Endothelial cell of umbilical vein (primary cell): ENCODE measurements at regions not wholly inside any gene's neighbourhood (a gene's known extent, or its start where the extent isn't known, plus 50 kb on each side); places are given as distances from the start of the nearest gene placed in this dataset.

ENCODE experiments used
- BruUV-seq: library from RNA; stranded (reverse); fragments of 400-500 nt; replicated peaks from 2 replicates; lab custom pipeline; 2021; lab: Mats Ljungman, UMichigan
- CTCF ChIA-PET: fragments of 300-600, 350-600 bp; sonication (Branson Sonifier 250); formaldehyde crosslinking; loops from one replicate; lab custom pipeline; 2021; ENCODE audit warnings: antibody characterized with exemption, inconsistent platforms; lab: Charles Lee
- POLR2A ChIA-PET: fragments of 300-600, 350-600 bp; sonication (Branson Sonifier 250); formaldehyde crosslinking; loops from one replicate; lab custom pipeline; 2021; ENCODE audit warnings: antibody characterized with exemption, inconsistent platforms; lab: Charles Lee
- DNase-seq: peaks from one replicate; pipeline ENCODE4 v3.0.0-alpha.2; 2011; ENCODE audit warnings: low read depth, low spot score
- FAIRE-seq: peaks from 2 replicates; lab custom pipeline; 2011; peaks lifted over from hg19 to GRCh38; lab: Jason Lieb, UNC
- H2AFZ ChIP-seq: 2 replicates; pipeline ENCODE4 v1.6.0; 2012; ENCODE audit warnings: low read depth, low read length, control low read depth, inconsistent platforms
- H3K27ac ChIP-seq: 2 replicates; pipeline ENCODE4 v1.5.1; 2011; ENCODE audit warnings: low read depth, mild to moderate bottlenecking, control low read depth, low read length, moderate library complexity; ENCODE audit not compliant: insufficient read depth
- H3K27me3 ChIP-seq, 2 experiments: 2 replicates each; pipeline versions ENCODE4 v1.6.0 to v1.6.1; 2011; ENCODE audit warnings: low read length in 2 of 2, mixed read lengths in 1 of 2; ENCODE audit not compliant: control insufficient read depth in 2 of 2, insufficient read depth in 2 of 2
- H3K36me3 ChIP-seq, 2 experiments: 2 replicates in 1 of 2; 3 replicates in 1 of 2; pipeline ENCODE4 v1.5.1; 2011; ENCODE audit warnings: low read length in 2 of 2, mild to moderate bottlenecking in 1 of 2, moderate library complexity in 1 of 2; ENCODE audit not compliant: control insufficient read depth in 2 of 2, insufficient read depth in 2 of 2; ENCODE audit errors: extremely low read depth in 1 of 2
- H3K4me1 ChIP-seq: 3 replicates; pipeline ENCODE4 v1.5.1; 2011; ENCODE audit warnings: mild to moderate bottlenecking, low read length; ENCODE audit not compliant: control insufficient read depth, insufficient read depth; ENCODE audit errors: extremely low read depth
- H3K4me2 ChIP-seq: 2 replicates; pipeline ENCODE4 v1.6.1; 2011; ENCODE audit warnings: low read length, control low read depth, mixed read lengths; ENCODE audit not compliant: insufficient read depth
- H3K4me3 ChIP-seq, 3 experiments: fragments of 200-600 bp in 1 of 3; sonication (generic), shearing (Covaris generic) in 1 of 3; replicated peaks in 1 of 3; 2 replicates each; pipeline ENCODE4 v1.5.1; 2011 to 2016; ENCODE audit warnings: control low read depth in 3 of 3, low read length in 3 of 3, mild to moderate bottlenecking in 2 of 3, inconsistent platforms in 1 of 3, low read depth in 1 of 3, moderate library complexity in 1 of 3; ENCODE audit not compliant: insufficient read depth in 1 of 3
- H3K79me2 ChIP-seq: 2 replicates; pipeline ENCODE4 v1.6.0; 2012; ENCODE audit warnings: low read length, inconsistent platforms; ENCODE audit not compliant: control insufficient read depth, insufficient read depth
- H3K9ac ChIP-seq: replicated peaks from 2 replicates; pipeline ENCODE3; 2011; ENCODE audit warnings: low read length, control low read depth; ENCODE audit not compliant: insufficient read depth; ENCODE audit errors: extremely low read depth
- H3K9me1 ChIP-seq: replicated peaks from 3 replicates; pipeline ENCODE4 v1.6.0; 2011; ENCODE audit warnings: mild to moderate bottlenecking, low read length; ENCODE audit not compliant: control insufficient read depth, insufficient read depth; ENCODE audit errors: extremely low read depth
- H3K9me3 ChIP-seq: replicated peaks from 2 replicates; pipeline ENCODE4 v1.5.1; 2012; ENCODE audit warnings: low read length, inconsistent platforms; ENCODE audit not compliant: control insufficient read depth, insufficient read depth
- H4K20me1 ChIP-seq: replicated peaks from 2 replicates; pipeline ENCODE3; 2011; ENCODE audit warnings: mild to moderate bottlenecking, low read length; ENCODE audit not compliant: control insufficient read depth, insufficient read depth; ENCODE audit errors: extremely low read depth
- CTCF ChIP-seq, 2 donors: IDR thresholded peaks; 1 replicate in 1 of 2; 2 replicates in 1 of 2; pipeline ENCODE4 v1.5.1; 2011; ENCODE audit warnings: low read length in 2 of 2, mild to moderate bottlenecking in 2 of 2, moderate library complexity in 2 of 2, control low read depth in 1 of 2, inconsistent platforms in 1 of 2, low read depth in 1 of 2; ENCODE audit not compliant: insufficient read depth in 1 of 2; ENCODE audit errors: extremely low read depth in 1 of 2
- EZH2 ChIP-seq: IDR thresholded peaks from 2 replicates; pipeline ENCODE4 v1.6.1; 2012; ENCODE audit warnings: borderline replicate concordance, low read depth, mild to moderate bottlenecking, moderate library complexity, low read length, inconsistent platforms; ENCODE audit not compliant: severe bottlenecking
- FOS ChIP-seq: IDR thresholded peaks from 2 replicates; pipeline ENCODE4 v1.6.1; 2011; ENCODE audit warnings: mild to moderate bottlenecking, low read length, moderate library complexity, borderline replicate concordance; ENCODE audit not compliant: insufficient read depth
- GATA2 ChIP-seq: IDR thresholded peaks from 2 replicates; pipeline ENCODE4 v1.7.0; 2011; ENCODE audit warnings: low read depth, mild to moderate bottlenecking, moderate library complexity, mixed read lengths, low read length; ENCODE audit not compliant: insufficient read length, insufficient read depth
- JUN ChIP-seq: IDR thresholded peaks from 2 replicates; pipeline ENCODE4 v1.6.1; 2011; ENCODE audit warnings: borderline replicate concordance, low read depth; ENCODE audit not compliant: insufficient read length, insufficient read depth
- MAX ChIP-seq: IDR thresholded peaks from 2 replicates; pipeline ENCODE4 v1.6.1; 2011; ENCODE audit not compliant: insufficient read depth, insufficient read length
- MYC ChIP-seq: IDR thresholded peaks from one replicate; pipeline ENCODE4 v1.6.1; 2011; ENCODE audit warnings: mild to moderate bottlenecking, low read depth, low read length
- POLR2A ChIP-seq: IDR thresholded peaks from 2 replicates; pipeline ENCODE4 v1.6.1; 2012; ENCODE audit warnings: low read depth, mild to moderate bottlenecking, control low read depth, low read length
- POLR2AphosphoS5 ChIP-seq: IDR thresholded peaks from 2 replicates; pipeline ENCODE4 v1.6.1; 2012; ENCODE audit warnings: low read depth, mild to moderate bottlenecking, control low read depth, low read length, moderate library complexity; ENCODE audit not compliant: insufficient read depth
- dilution Hi-C: fragments of 300-500 bp; cut with MboI; formaldehyde crosslinking; loops from one replicate; pipeline ENCODE4 v1.15.0; 2019; ENCODE audit warnings: low sequenced_read_pairs; ENCODE audit not compliant: extremely low pct_ligation_motif_present
- intact Hi-C: fragments of 100-400 bp; cut with micrococcal nuclease; formaldehyde crosslinking; loops from one replicate; pipeline ENCODE4 v1.10.0; 2022

- Histone ChIP-seq H4K20me1 (no peaks in the 10 kb centered on the region), H3K4me1 (no peaks in the 10 kb centered on the region), H3K9me3 (no peaks in the 10 kb centered on the region), H3K4me3 (no peak overlapping the region), H3K27me3 (no peaks in the 10 kb centered on the region), H3K9me1 (no peaks in the 10 kb centered on the region), H3K9ac (no peak overlapping the region), H3K27ac (no peak overlapping the region), H3K4me2 (no peak overlapping the region), H2AFZ (no peak overlapping the region), H3K36me3 (no peaks in the 10 kb centered on the region), H3K79me2 (no peaks in the 10 kb centered on the region)
- dilution Hi-C loops: no loop called here
- intact Hi-C loops: no loop called here
- FAIRE-seq (no peak), DNase-seq (no peak)
- TF ChIP-seq POLR2A (no peak), GATA2 (no peak), EZH2 (no peak), MYC (no peak), MAX (no peak), FOS (no peak), CTCF (IDR thresholded peaks at IDR 0.05; ENCODE audit: extremely low read depth in 1 of 2, insufficient read depth in 1 of 2, low read depth in 1 of 2, low read length in 2 of 2) (no peak), POLR2AphosphoS5 (no peak), JUN (no peak)
- no TSS peak for BruUV-seq
- POLR2A ChIA-PET: no interaction called here
- CTCF ChIA-PET: no interaction called here
Observed at GRCh38 chr4:131257241-131257640, 1891.9 kb upstream of the PCDH10 start.
